ENCODE measurements at regions not wholly inside any gene's neighbourhood (a gene's known extent, or its start where the extent isn't known, plus 50 kb on each side); places are given as distances from the start of the nearest gene placed in this dataset.

- POLR2A ChIA-PET, result no interaction called here
- no peaks in the 10 kb centered on the region for H3K27me3 ChIP-seq (ENCODE audit: control insufficient read depth, insufficient read depth, low read length)
Observed at GRCh38 chr2:181290182-181290581, 167.0 kb upstream of the ITGA4 start.

DNA sequence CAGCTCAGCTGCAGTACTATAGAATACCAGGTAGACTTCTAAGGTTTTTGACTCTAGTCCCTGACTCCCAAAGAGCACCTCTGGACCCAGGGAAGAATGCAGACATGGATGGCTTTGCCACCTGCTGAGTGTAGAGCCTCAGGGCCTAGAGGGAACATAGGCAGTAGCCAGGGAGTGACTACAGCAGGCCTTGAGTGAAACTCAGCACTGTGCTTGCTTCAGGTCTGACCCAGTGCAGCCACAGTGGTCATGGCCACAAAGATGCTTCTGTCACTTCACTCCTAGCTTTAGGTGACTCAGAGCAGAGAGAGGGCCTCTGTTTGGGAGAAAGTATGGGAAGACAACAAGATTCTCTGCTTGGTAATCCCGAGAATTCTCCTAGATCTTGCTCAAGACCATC is 162.2 kb upstream of the ITGA4 start:
- no peak for DNase-seq (ENCODE audit: low read depth, low spot score)
- CTCF ChIA-PET, result no interaction called here
- Histone ChIP-seq H3K4me3 (ENCODE audit: low read depth, low read length) (no peak overlapping the region), H3K27ac (ENCODE audit: low read depth, low read length) (no peak overlapping the region), H3K27me3 (ENCODE audit: control insufficient read depth, insufficient read depth, low read length) (no peaks in the 10 kb centered on the region), H3K9me3 (ENCODE audit: control insufficient read depth, insufficient read depth, low read length) (no peaks in the 10 kb centered on the region)
- POLR2A ChIA-PET, result no interaction called here
- TF ChIP-seq CTCF (IDR thresholded peaks at IDR 0.05; ENCODE audit: low read depth, low read length), result no peak

More at GRCh38 chr2:181290182-181290581, 167.0 kb upstream of the ITGA4 start:
- no peak for TF ChIP-seq CTCF (IDR thresholded peaks at IDR 0.05; ENCODE audit: low read depth, low read length)
- Histone ChIP-seq H3K9me3 (ENCODE audit: control insufficient read depth, insufficient read depth, low read length) (no peaks in the 10 kb centered on the region), H3K4me3 (ENCODE audit: low read depth, low read length) (no peak overlapping the region), H3K27ac (ENCODE audit: low read depth, low read length) (no peak overlapping the region)
- CTCF ChIA-PET, result no interaction called here
- DNase-seq (ENCODE audit: low read depth, low spot score), result no peak

GRCh38 chr2:181300600-181301291 is 156.4 kb upstream of the ITGA4 start:
- no peaks in the 10 kb centered on the region for H3K27me3 ChIP-seq (ENCODE audit: control insufficient read depth, insufficient read depth, low read length)
- TF ChIP-seq CTCF (IDR thresholded peaks at IDR 0.05; ENCODE audit: low read depth, low read length), result no peak
- no peak overlapping the region for H3K27ac ChIP-seq (ENCODE audit: low read depth, low read length)
- H3K9me3 ChIP-seq (ENCODE audit: control insufficient read depth, insufficient read depth, low read length), result no peaks in the 10 kb centered on the region
- POLR2A ChIA-PET, result no interaction called here
- CTCF ChIA-PET, result interaction anchor here (0.6 kb wide), 1 partner anchor 91 kb away, joined by 3 read pairs; no protein-coding TSS in a partner anchor
- DNase-seq (ENCODE audit: low read depth, low spot score), result no peak
- H3K4me3 ChIP-seq (ENCODE audit: low read depth, low read length), result no peak overlapping the region

- no peak overlapping the region for H3K4me3 ChIP-seq (ENCODE audit: low read depth, low read length)
- ChIA-PET POLR2A (no interaction called here), CTCF (no interaction called here)
- no peak for TF ChIP-seq CTCF (IDR thresholded peaks at IDR 0.05; ENCODE audit: low read depth, low read length)
- no peak overlapping the region for H3K27ac ChIP-seq (ENCODE audit: low read depth, low read length)
- DNase-seq (ENCODE audit: low read depth, low spot score), result no peak
- H3K27me3 ChIP-seq (ENCODE audit: control insufficient read depth, insufficient read depth, low read length), result no peaks in the 10 kb centered on the region
- no peaks in the 10 kb centered on the region for H3K9me3 ChIP-seq (ENCODE audit: control insufficient read depth, insufficient read depth, low read length)
Observed at GRCh38 chr2:181304011-181304844, 153.0 kb upstream of the ITGA4 start.
